ENCODE measurements at regions not wholly inside any gene's neighbourhood (a gene's known extent, or its start where the extent isn't known, plus 50 kb on each side); places are given as distances from the start of the nearest gene placed in this dataset.

- H3K9me3 Mint-ChIP-seq (ENCODE audit: unreplicated experiment), result no peaks in the 10 kb centered on the region
- Histone ChIP-seq H3K4me2 (ENCODE audit: low read length) (peak overlapping the region; percentile 12), H2AFZ (ENCODE audit: low read depth, low read length) (peak overlapping the region; percentile 28), H3K9ac (ENCODE audit: low read length) (peak overlapping the region; percentile 52), H3K9me3 (ENCODE audit: insufficient read depth, low read depth, low read length) (peaks cover 18% of the 10 kb centered on the region), H3K4me1 (ENCODE audit: insufficient read depth, low read length) (peaks cover 20% of the 10 kb centered on the region), H3K4me3 (ENCODE audit: insufficient read depth, low read depth, low read length) (no peak overlapping the region), H3K79me2 (ENCODE audit: insufficient read depth, low read length) (no peaks in the 10 kb centered on the region), H3K27ac (ENCODE audit: low read depth, low read length) (peak overlapping the region; percentile 87), H3K36me3 (ENCODE audit: insufficient read depth, low read length) (no peaks in the 10 kb centered on the region), H3K27me3 (ENCODE audit: insufficient read depth, low read length) (no peaks in the 10 kb centered on the region), H4K20me1 (ENCODE audit: insufficient read depth, low read length) (no peaks in the 10 kb centered on the region)
- FAIRE-seq, result no peak
- H3K36me3 Mint-ChIP-seq (ENCODE audit: low read depth, unreplicated experiment), result no peaks in the 10 kb centered on the region
- no peak overlapping the region for H3K27ac Mint-ChIP-seq (ENCODE audit: unreplicated experiment)
- no peak overlapping the region for H3K4me3 Mint-ChIP-seq (ENCODE audit: unreplicated experiment)
- H3K4me1 Mint-ChIP-seq (ENCODE audit: low read depth, unreplicated experiment), result peaks cover 5% of the 10 kb centered on the region
- H3K27me3 Mint-ChIP-seq (ENCODE audit: low read depth, unreplicated experiment), result peaks cover 10% of the 10 kb centered on the region
- TF ChIP-seq EZH2 (IDR thresholded peaks at IDR 0.05; ENCODE audit: insufficient read depth, low read length), result no peak
- no peak for TF ChIP-seq CTCF (IDR thresholded peaks at IDR 0.05; ENCODE audit: insufficient read depth, low read depth, low read length)
- DNase-seq (ENCODE audit: low read depth), result peak; percentile 52
Measured at GRCh38 chr3:72338082-72338941, 509.9 kb downstream of the SHQ1 start.

DNA sequence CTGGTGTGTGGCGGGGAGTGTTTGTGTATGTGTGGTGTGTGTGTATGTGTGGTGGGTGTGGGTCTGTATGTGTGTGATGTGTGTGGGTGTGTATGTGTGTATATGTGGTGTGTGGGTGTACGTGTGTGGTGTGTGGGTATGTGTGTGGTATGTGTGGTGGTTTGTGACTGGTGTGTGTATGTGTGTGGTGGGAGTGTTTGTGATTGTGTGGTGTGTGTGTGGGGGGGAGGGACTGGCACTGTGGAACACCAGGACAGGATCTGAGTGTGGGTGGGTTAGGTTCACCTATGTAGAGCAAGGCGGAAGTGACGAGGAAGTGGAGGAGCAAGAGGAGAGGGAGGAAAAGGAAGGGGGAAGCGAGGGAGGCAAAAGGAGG lies 510.8 kb downstream of the SHQ1 start:
- peak overlapping the region; percentile 5 for H3K4me3 ChIP-seq (ENCODE audit: insufficient read depth, low read depth, low read length)
- no peak for FAIRE-seq
- Mint-ChIP-seq H3K27me3 (ENCODE audit: low read depth, unreplicated experiment) (peaks cover 16% of the 10 kb centered on the region), H3K36me3 (ENCODE audit: low read depth, unreplicated experiment) (no peaks in the 10 kb centered on the region), H3K27ac (ENCODE audit: unreplicated experiment) (no peak overlapping the region), H3K4me3 (ENCODE audit: unreplicated experiment) (no peak overlapping the region), H3K9me3 (ENCODE audit: unreplicated experiment) (no peaks in the 10 kb centered on the region), H3K4me1 (ENCODE audit: low read depth, unreplicated experiment) (peaks cover 3% of the 10 kb centered on the region)
- H3K9ac ChIP-seq (ENCODE audit: low read length), result no peak overlapping the region
- peak overlapping the region; percentile 87 for H3K27ac ChIP-seq (ENCODE audit: low read depth, low read length)
- H2AFZ ChIP-seq (ENCODE audit: low read depth, low read length), result no peak overlapping the region
- peaks cover 15% of the 10 kb centered on the region for H3K4me1 ChIP-seq (ENCODE audit: insufficient read depth, low read length)
- H3K27me3 ChIP-seq (ENCODE audit: insufficient read depth, low read length), result no peaks in the 10 kb centered on the region
- H3K9me3 ChIP-seq (ENCODE audit: insufficient read depth, low read depth, low read length), result peaks cover 18% of the 10 kb centered on the region
- no peaks in the 10 kb centered on the region for H3K79me2 ChIP-seq (ENCODE audit: insufficient read depth, low read length)
- H3K4me2 ChIP-seq (ENCODE audit: low read length), result peak overlapping the region; percentile 55
- H4K20me1 ChIP-seq (ENCODE audit: insufficient read depth, low read length), result no peaks in the 10 kb centered on the region
- no peak for DNase-seq (ENCODE audit: low read depth)
- no peak for TF ChIP-seq EZH2 (IDR thresholded peaks at IDR 0.05; ENCODE audit: insufficient read depth, low read length)
- TF ChIP-seq CTCF (IDR thresholded peaks at IDR 0.05; ENCODE audit: insufficient read depth, low read depth, low read length), result no peak
- H3K36me3 ChIP-seq (ENCODE audit: insufficient read depth, low read length), result no peaks in the 10 kb centered on the region

All from astrocyte (in vitro differentiated cells and primary cell).